ENCODE measurements at regions not wholly inside any gene's neighbourhood (a gene's known extent, or its start where the extent isn't known, plus 50 kb on each side); places are given as distances from the start of the nearest gene placed in this dataset.

- Histone ChIP-seq H3K9ac (ENCODE audit: low read length in 5 of 5) (no peak overlapping the region), H3K9me3 (ENCODE audit: control insufficient read depth in 5 of 5, low read length in 5 of 5) (no peaks in the 10 kb centered on the region), H3K4me1 (ENCODE audit: control insufficient read depth in 5 of 5, insufficient read depth in 5 of 5, low read length in 5 of 5) (no peaks in the 10 kb centered on the region), H3K27me3 (ENCODE audit: control insufficient read depth in 5 of 5, insufficient read depth in 4 of 5, low read length in 5 of 5) (no peaks in the 10 kb centered on the region), H3K27ac (ENCODE audit: low read depth, low read length) (no peak overlapping the region), H3K4me3 (ENCODE audit: low read depth in 1 of 5, low read length in 5 of 5) (no peak overlapping the region), H3K36me3 (ENCODE audit: control insufficient read depth in 5 of 5, insufficient read depth in 5 of 5, low read length in 5 of 5) (no peaks in the 10 kb centered on the region)
These were observed 52.7 kb upstream of the NPAS2 start for GRCh38 chr2:100767224-100767653.

DNA sequence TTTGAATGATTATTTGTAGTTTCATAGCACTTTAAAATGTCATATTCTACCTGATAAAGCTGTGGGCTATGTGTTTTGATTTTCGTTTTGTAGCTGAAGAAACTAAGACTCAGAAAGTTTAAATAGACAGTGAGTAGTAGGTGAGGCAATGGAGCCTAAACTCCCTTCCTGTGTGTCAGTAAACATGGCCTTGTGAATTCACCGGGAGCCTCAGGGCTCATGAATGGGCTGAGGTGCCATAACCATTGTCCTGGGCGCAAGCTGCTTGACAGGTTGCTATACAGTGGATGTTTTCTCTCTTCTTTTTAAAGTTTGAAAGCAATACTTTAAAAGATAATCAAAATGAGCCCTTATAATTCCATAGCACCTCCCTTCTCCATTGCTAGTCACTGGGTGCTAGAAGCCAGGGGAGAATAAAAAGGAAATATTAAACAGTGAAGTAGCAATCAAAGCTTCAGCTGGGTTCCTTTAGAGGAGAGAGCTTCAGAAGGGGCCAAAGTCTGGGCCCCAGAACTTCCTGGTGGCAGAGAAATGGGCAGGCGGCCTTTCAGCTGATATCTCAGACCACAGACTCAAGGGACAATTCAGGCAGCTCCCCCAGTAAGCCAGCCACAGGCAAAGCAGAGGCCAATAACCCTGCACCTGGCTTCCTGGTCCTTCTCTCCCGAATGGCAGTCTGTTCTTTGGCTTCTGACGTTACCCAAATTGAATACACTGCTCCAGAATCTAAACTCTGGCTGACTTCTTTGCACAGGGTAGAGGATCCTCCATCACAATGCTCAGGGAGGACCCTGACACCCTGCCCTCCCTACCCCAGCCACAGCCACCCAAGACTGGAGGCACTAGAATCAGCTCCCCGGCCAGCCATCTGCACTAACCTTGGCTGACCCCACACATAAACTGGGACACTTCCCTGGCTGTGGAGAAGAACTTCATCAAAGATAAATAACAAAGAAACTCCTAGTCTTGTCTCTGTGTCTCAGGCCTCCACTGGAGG lies 51.8 kb upstream of the NPAS2 start:
- Histone ChIP-seq H3K4me3 (ENCODE audit: low read depth in 1 of 5, low read length in 5 of 5) (no peak overlapping the region), H3K27me3 (ENCODE audit: control insufficient read depth in 5 of 5, insufficient read depth in 4 of 5, low read length in 5 of 5) (no peaks in the 10 kb centered on the region), H3K9ac (ENCODE audit: low read length in 5 of 5) (no peak overlapping the region), H3K4me1 (ENCODE audit: control insufficient read depth in 5 of 5, insufficient read depth in 5 of 5, low read length in 5 of 5) (no peaks in the 10 kb centered on the region), H3K36me3 (ENCODE audit: control insufficient read depth in 5 of 5, insufficient read depth in 5 of 5, low read length in 5 of 5) (no peaks in the 10 kb centered on the region), H3K27ac (ENCODE audit: low read depth, low read length) (no peak overlapping the region), H3K9me3 (ENCODE audit: control insufficient read depth in 5 of 5, low read length in 5 of 5) (no peaks in the 10 kb centered on the region)

Measured in subcutaneous abdominal adipose tissue (tissue), 5 donors.